GM18868 (cell line): ENCODE measurements at regions not wholly inside any gene's neighbourhood (a gene's known extent, or its start where the extent isn't known, plus 50 kb on each side); places are given as distances from the start of the nearest gene placed in this dataset.
"Not testable (repeated sequence)": the region's sequence is repeated elsewhere in the genome, so short reads cannot be mapped to it uniquely, and the experiment has no call there.

ENCODE experiments used
- ATAC-seq: cut with Tn5 transposase; IDR thresholded peaks from one replicate; pipeline ENCODE4 v1.9.1; 2021; ENCODE audit warnings: mild to moderate bottlenecking, moderate library complexity; ENCODE audit not compliant: unreplicated experiment

DNA sequence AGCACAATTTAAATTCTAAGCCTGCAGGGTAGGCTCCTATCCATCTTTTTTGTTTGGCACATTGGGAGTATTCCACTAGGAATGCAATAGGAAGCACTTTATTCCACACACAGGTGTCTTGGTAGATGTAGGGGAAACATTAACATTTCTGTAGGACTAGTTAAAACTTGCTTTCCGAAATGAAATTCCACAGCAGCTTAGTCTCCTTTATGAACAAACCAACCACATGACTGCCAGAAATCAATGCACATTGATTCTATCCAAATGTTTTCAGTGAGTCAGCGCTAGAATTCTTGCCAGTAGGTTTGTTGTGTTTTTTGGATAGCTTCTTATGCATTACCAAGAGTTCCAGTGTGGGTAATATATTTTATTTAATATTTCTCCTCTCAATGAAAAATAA is 207.9 kb upstream of the CSNK1A1L start:
- ATAC-seq: no peak

GRCh38 chr13:37306778-37307544 is 201.5 kb upstream of the CSNK1A1L start:
- no peak for ATAC-seq

DNA sequence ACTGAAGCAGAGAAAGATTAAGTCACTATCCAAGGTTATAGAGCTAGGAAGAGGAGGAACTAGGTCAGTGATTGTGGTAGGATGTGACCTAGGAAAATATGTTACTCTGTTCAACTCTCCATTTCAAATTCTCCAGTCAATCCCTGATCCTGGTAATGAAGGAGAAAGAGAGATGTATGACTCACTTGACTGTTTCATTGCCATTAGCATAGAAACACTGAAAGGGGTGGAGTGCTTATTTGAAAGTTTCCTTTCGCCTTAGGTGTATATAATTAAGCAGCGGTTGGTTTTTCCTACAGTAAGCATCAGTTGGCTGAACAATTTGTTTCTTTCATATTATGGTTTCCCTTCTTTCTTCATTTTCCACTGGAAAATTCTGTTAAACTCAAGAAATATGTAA is 198.1 kb upstream of the CSNK1A1L start:
- no peak for ATAC-seq

- ATAC-seq: no peak
These were observed 197.2 kb upstream of the CSNK1A1L start for GRCh38 chr13:37302686-37303085.

GRCh38 chr13:37295573-37295972 is 190.1 kb upstream of the CSNK1A1L start:
- ATAC-seq: no peak

DNA sequence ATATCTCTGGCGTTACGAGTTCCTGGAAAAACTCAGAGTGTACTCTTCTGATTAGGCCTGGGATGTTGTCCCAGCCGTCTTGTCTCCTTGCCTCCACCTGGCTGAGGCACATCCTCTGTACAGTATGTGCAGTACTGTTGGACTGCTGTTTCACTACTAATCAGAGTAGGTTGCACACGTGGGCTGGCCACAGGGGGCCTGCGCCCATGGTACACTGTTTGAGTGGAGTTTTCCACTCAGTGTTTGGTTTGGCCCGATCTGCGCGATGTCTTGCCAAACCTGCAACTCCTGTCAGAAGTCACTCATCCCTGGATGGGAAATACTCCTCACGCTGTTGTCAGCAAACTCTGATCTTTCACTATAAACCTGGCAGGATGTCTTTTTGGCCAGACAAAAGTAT is 189.6 kb upstream of the CSNK1A1L start:
- no peak for ATAC-seq

DNA sequence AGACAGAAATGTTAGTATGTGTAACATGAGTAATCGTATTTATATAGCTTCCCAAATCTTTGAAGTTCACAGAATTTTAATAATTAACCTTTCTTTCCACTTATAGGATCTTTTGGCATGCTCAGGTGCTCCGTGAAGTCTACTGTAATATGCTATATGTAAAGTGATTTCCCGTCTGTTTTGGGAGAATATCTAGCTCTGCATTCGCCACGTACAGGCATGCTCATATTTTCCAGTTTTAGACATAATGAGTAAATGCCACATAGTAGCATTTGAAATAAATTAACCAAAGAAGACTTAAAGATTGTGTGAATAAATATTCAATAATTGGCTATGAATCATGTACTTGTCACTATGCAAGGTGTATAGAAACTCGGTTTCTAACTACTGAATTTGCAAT is 189.0 kb upstream of the CSNK1A1L start:
- ATAC-seq: no peak

DNA sequence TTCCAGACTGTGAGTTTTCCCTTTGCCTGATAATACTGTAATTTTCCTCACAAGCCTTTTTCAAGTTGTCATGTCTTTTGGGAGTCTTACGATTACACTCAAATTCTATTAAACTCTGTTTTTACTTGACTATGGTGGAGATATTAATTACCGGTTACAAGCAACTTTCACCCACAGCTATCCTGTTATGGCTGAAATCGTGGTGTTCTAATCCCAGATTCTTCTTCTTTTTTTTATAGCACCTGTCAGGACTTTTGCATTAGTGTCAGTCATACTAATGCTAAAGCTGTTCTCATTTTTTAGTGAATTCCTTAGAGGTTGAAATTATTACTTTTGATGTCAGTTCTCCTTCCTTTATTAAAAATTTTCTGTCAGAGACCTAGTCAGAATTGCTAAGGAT is 187.8 kb upstream of the CSNK1A1L start:
- ATAC-seq: no peak

DNA sequence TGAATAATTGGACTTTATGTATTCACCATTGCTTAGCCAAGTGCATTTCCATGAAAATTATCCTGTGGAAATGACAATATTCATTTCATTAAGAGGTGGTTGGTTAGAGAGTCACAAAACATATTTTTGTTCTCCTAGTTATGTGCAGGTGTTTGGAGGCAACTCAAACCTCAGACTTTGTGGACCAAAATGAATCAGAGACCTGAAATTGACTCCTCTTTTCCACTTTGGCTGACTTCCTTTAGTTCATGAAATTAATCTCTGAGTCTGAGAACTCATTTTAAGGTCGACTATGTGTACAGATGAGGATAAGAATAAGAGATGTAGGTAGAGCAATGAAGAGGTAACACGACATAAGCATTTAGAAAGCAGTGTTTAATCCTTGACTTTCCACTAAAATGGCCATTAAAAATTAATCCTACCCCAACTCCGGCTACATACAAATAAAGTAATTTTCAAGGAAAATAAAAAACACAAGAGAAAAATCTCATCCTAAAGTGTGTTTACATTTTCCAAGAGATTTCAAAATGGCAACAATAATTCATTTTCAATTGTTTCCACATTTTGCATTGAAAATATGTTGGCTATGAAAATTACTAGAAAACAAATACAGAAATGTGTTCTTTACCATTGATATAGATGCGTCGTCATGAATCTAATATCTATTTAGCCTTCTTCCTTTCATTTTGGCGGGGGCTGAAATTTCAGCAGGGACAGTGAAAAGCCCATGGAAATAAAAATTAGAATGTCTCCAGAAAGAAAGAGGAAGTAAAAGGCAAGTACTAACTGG is 185.4 kb upstream of the CSNK1A1L start:
- no peak for ATAC-seq

DNA sequence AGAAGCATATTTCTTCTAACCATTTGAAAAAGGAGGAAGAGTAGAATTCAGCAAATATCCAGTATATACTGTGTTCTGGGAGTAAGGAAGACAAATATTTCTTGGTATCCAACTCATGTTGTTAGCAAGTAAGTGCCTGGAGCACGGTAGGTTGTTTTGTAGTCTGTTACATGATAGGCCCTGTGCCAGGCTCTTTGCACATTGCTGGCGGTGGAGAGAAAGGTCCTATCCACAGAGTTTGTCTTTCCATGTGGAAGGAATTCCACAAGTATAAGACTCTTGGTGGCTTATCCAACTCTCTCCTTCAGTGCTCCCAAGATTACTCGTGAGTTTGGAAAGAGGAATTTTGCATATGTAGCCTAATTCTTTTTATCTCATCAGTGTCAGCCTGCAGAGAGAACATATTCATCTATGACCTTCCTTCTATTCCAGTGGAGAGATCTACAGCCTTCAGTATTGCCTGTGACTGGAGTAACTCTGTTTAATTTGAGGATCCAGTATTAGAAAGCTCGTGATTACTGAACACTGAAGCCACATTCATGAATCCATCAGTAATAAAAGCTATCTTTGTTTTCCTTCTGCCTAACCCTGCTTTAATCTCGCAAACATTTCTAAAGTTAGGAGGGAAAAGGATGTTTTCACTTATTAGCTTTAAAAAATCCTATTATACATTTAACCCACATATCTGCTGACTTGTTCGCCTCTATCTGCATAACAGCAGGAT is 183.9 kb upstream of the CSNK1A1L start:
- ATAC-seq: no peak

DNA sequence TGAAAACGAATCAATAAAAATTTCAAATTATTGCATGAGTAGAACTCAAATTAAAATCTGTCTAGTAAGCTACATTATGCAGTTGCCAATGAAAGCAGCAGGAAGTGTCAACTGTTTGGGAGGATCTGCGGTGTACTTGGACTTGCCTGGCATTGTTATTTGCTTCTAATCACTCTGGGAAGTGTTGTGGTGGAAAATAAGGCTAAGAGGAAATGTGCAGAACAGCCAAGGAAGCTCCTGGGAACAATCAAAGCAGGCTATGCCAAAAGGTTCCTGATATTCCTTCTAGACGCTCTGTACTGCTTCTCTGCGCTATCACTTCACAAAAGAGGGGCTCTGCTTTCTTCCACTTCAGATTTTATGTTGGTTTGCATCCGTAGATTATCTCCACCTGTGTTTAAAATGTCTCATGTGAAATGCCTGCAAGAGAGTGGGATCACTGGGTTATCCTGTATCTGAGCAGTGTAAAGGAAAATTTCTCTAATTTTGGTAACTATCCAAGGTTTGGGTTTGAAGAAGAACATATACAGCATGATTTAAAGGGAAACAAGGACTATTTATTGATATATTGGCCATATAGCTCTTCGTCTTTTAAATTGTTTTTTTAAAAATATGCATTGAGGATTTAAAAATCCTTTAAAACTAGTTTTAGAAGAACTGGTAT is 182.7 kb upstream of the CSNK1A1L start:
- no peak for ATAC-seq

GRCh38 chr13:37280231-37280630 is 174.8 kb upstream of the CSNK1A1L start:
- ATAC-seq: not testable (repeated sequence)

DNA sequence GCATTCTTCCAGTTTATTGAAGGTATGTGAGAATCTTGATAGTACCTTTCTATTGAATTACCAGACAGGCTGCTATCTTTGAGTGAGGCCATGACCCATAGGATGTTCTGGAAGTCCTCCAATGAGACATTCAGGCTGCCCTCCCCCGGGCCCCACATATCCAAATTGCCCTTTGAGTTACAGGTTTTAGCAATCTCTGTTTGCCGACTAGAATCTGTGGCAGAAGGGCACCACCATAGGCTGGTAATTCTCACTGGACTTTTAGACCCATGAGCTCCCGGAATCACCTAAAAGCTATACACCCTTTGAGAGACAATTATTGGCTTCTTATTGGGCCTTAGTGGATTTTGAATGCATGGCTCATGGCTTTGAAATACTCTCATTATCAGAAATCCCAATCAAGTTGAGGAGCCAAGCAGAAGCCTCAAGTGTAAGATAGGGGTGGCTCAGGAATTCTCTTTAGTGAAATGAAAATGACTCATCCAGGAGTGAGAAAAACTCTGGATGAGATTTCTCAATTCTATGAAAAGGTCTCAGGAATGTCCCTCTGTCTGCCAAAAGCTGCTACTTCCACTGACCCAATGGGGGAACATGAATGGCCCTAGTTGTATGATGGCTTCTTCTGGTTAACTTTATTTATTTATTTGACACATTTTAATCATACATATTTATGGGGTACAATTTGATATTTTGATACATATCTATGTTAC is 172.1 kb upstream of the CSNK1A1L start:
- ATAC-seq: no peak

DNA sequence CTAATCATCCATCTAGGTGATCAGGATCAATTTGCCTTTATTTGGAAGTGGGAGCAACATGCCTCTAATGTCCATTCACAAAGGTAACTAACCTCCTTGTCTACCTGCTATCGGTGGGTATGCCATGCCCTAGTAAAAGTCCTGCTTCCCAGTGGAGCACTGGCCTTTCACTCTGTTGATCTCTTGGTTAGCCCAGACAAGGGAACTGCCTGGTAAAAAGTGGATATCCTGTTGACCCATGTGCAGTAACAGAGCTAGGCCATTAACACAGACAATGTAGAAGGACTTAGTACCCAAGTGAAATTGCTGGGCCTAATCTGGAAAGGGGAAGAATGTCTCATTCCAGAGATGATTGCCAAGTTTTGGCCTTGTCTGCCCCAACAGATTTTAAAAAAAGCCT is 171.5 kb upstream of the CSNK1A1L start:
- ATAC-seq: no peak

DNA sequence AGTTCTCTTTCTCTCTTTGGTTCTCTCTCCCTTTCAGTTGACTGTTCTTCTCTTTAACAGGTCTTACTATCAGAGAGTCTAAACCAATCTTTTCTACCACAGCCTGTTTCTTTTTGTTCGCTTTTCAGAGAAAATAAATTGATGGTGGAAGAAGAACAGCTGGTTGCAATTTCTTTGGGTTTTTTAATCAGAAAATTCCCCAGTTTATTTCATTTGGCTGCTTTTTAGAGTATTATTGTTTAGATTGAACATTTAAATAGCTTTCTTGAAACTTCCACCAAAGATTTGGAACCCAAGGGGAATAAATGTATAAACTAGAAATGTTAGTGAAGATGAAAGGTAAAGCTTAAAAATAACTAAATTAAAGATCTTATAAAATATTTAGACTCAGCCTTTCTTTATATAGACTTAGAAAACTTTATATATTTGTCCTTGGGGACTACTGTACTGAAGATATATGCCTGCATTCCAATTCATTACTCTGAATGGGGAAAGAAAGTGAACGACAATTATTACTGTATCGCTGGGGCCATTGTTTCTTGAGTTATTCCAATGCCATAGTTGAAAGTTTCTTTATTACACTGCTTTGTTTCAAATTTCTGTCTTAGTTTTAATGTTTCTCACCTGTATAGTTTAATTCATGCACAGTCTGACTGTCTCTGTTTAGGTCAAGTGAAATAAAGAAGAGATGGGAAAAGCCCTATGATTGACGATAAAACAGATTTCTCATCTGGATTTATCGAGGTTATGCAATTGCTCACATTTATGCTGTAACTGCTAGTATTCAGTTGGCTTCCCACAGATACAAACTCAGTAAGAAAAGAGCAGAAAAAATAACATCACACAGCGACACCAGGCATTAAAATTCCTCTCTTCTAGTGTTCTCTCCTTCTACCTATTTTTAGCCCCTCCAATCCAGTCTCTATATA is 169.4 kb upstream of the CSNK1A1L start:
- no peak for ATAC-seq

- no peak for ATAC-seq
These were observed 168.4 kb upstream of the CSNK1A1L start for GRCh38 chr13:37273836-37274235.

- ATAC-seq: no peak
These were observed 164.9 kb upstream of the CSNK1A1L start for GRCh38 chr13:37270226-37271001.

DNA sequence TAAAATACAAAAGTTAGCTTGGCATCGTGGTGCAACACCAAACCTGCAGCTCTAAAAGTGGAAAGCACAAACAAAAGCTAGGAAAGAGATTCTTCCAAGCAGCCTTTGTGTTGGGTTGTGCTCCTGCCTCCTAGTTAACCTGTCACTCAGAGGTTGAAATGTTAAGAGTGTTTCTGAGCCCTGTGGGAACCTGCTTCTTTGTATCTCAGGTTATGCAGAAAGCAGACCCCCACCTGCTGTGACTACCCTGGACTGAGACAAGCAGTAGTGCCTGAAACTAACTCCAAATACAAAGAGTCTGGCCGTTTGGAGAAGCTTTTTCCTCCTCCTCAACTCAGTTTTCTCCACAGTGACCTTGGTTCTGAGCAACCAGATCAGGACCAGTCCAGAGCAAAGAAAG is 158.4 kb upstream of the CSNK1A1L start:
- no peak for ATAC-seq

DNA sequence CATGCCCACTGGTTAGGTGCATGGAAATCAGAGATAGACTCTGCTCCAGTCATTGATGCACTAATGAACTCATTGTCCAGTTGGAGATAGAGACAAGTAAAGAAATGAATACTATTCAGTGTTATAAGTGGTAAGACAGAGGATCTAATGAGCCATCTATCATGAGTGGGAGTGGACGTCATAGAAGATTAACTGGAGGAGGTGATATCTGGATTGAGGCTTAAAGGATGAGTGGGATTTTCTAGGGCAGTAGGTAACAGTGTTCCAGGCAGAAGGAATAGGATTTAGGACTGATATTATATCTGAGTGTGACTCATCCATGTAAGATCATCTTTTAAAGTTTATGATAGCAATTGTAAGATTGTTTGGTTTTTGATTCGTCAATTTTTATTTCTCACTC is 152.2 kb upstream of the CSNK1A1L start:
- no peak for ATAC-seq
